T-helper 2 cell (primary cell): ENCODE measurements at regions not wholly inside any gene's neighbourhood (a gene's known extent, or its start where the extent isn't known, plus 50 kb on each side); places are given as distances from the start of the nearest gene placed in this dataset.
"Not testable (repeated sequence)": the region's sequence is repeated elsewhere in the genome, so short reads cannot be mapped to it uniquely, and the experiment has no call there.

Source experiments
- DNase-seq, 5 experiments: peaks; one replicate each; pipeline versions ENCODE4 v3.0.0 to v3.0.0-alpha.2; 2012 to 2022

GRCh38 chr1:229887043-229887822 is 179.8 kb upstream of the GALNT2 start:
- no peak for DNase-seq

- DNase-seq: no peak
Measured at GRCh38 chr1:229888157-229888556, 178.9 kb upstream of the GALNT2 start.

- DNase-seq: no peak
Measured at GRCh38 chr1:229888561-229889001, 178.5 kb upstream of the GALNT2 start.

GRCh38 chr1:229889031-229889517 is 178.0 kb upstream of the GALNT2 start:
- no peak for DNase-seq

GRCh38 chr1:229891227-229891626 is 175.8 kb upstream of the GALNT2 start:
- no peak for DNase-seq

- no peak for DNase-seq
Measured at GRCh38 chr1:229892515-229893117, 174.4 kb upstream of the GALNT2 start.

- DNase-seq: no peak
Measured at GRCh38 chr1:229893762-229894444, 173.1 kb upstream of the GALNT2 start.

- DNase-seq: no peak
Measured at GRCh38 chr1:229894532-229894931, 172.5 kb upstream of the GALNT2 start.

- no peak for DNase-seq
Measured at GRCh38 chr1:229895605-229896004, 171.4 kb upstream of the GALNT2 start.

- DNase-seq: no peak
Measured at GRCh38 chr1:229896306-229896705, 170.7 kb upstream of the GALNT2 start.

GRCh38 chr1:229896861-229897260 is 170.2 kb upstream of the GALNT2 start:
- no peak for DNase-seq

- DNase-seq: no peak
Measured at GRCh38 chr1:229897501-229897900, 169.5 kb upstream of the GALNT2 start.

GRCh38 chr1:229900220-229900619 is 166.8 kb upstream of the GALNT2 start:
- DNase-seq: no peak

- no peak for DNase-seq
Measured at GRCh38 chr1:229905031-229905545, 161.9 kb upstream of the GALNT2 start.

GRCh38 chr1:229905652-229906051 is 161.4 kb upstream of the GALNT2 start:
- no peak for DNase-seq

GRCh38 chr1:229907884-229908638 is 159.0 kb upstream of the GALNT2 start:
- DNase-seq: no peak

GRCh38 chr1:229908689-229909088 is 158.3 kb upstream of the GALNT2 start:
- DNase-seq: no peak

- DNase-seq: no peak
Measured at GRCh38 chr1:229913489-229913888, 153.5 kb upstream of the GALNT2 start.

GRCh38 chr1:229919488-229919887 is 147.6 kb upstream of the GALNT2 start:
- DNase-seq: not testable (repeated sequence)

- DNase-seq: no peak
Measured at GRCh38 chr1:229920683-229921082, 146.4 kb upstream of the GALNT2 start.

GRCh38 chr1:229922249-229922648 is 144.8 kb upstream of the GALNT2 start:
- no peak for DNase-seq

- no peak for DNase-seq
Measured at GRCh38 chr1:229924639-229925038, 142.4 kb upstream of the GALNT2 start.

- no peak for DNase-seq
Measured at GRCh38 chr1:229928767-229929166, 138.3 kb upstream of the GALNT2 start.
